ENCODE measurements at regions not wholly inside any gene's neighbourhood (a gene's known extent, or its start where the extent isn't known, plus 50 kb on each side); places are given as distances from the start of the nearest gene placed in this dataset.

DNA sequence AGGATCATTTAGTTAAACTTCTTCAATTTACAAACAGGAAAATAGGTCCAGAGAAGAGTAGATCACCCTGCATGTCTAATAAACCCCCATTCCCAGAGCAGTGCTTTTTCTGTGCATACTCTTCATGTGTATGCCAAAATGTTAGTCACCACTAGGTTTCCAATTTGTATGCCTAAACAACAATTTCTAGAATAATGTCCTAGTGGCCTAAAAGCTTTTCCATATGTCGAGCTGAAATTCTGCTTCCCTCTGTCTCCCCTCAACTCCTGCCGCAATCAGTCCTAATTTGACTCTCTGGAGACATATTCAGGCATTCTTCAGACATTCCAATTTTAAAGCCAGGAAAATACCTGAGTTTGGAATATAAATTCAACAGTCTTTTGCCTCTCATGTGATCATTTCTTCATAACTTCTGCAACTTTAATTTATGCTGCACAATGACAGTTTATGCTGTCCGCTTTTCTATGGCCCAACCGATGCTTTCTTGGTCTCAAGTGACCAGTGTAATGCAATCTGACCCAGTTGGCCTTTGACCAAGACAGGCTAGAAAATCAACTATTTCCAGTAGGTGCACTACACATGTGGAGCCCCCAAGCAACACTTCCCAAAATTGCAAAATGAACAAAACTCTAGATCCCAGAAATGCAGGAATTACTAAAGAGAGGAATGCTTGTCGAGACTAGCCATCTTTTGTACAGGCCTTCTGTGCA, 122.9 kb upstream of the FMR1 start:
- ATAC-seq (ENCODE audit: low read depth), result no peak
- TF ChIP-seq, protein P1, sequence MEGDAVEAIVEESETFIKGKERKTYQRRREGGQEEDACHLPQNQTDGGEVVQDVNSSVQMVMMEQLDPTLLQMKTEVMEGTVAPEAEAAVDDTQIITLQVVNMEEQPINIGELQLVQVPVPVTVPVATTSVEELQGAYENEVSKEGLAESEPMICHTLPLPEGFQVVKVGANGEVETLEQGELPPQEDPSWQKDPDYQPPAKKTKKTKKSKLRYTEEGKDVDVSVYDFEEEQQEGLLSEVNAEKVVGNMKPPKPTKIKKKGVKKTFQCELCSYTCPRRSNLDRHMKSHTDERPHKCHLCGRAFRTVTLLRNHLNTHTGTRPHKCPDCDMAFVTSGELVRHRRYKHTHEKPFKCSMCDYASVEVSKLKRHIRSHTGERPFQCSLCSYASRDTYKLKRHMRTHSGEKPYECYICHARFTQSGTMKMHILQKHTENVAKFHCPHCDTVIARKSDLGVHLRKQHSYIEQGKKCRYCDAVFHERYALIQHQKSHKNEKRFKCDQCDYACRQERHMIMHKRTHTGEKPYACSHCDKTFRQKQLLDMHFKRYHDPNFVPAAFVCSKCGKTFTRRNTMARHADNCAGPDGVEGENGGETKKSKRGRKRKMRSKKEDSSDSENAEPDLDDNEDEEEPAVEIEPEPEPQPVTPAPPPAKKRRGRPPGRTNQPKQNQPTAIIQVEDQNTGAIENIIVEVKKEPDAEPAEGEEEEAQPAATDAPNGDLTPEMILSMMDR (IDR thresholded peaks at IDR 0.05), result no peak
- no peaks in the 10 kb centered on the region for H3K36me3 Mint-ChIP-seq (ENCODE audit: low read depth)
- no peak for DNase-seq
- no peak overlapping the region for H3K4me3 Mint-ChIP-seq
- no peaks in the 10 kb centered on the region for H3K4me1 Mint-ChIP-seq
- no peaks in the 10 kb centered on the region for H3K9me3 Mint-ChIP-seq
- ChIA-PET CTCF (no interaction called here), POLR2A (no interaction called here)
- intact Hi-C loops (cut with micrococcal nuclease), result no loop called here
- no peaks in the 10 kb centered on the region for H3K27me3 Mint-ChIP-seq
- no peak overlapping the region for H3K27ac Mint-ChIP-seq

DNA sequence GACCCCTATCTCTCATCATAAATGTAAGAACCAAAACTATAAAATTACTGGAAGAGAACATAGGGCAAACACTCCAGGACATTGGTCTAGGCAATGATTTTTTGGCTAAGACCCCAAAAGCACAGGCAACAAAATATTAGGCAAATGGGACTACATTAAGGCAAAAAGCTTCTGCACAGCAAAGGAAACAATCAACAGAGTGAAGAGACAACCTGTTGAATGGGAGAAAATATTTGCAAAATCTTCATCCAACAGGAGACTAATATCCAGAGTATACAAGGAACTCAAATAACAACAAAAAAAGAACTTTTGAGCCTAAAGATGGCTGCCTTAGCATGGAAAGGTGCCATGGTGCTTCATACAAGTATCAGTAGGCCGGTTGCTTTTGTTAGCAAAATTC, 111.1 kb upstream of the FMR1 start:
- no peaks in the 10 kb centered on the region for H3K4me1 Mint-ChIP-seq
- ChIA-PET CTCF (no interaction called here), POLR2A (no interaction called here)
- no peak overlapping the region for H3K4me3 Mint-ChIP-seq
- DNase-seq (no peak), ATAC-seq (ENCODE audit: low read depth) (no peak)
- no peak overlapping the region for H3K27ac Mint-ChIP-seq
- TF ChIP-seq, protein P1 (IDR thresholded peaks at IDR 0.05), result no peak
- H3K9me3 Mint-ChIP-seq, result no peaks in the 10 kb centered on the region
- no peaks in the 10 kb centered on the region for H3K36me3 Mint-ChIP-seq (ENCODE audit: low read depth)
- intact Hi-C loops (cut with micrococcal nuclease), result no loop called here
- no peaks in the 10 kb centered on the region for H3K27me3 Mint-ChIP-seq

DNA sequence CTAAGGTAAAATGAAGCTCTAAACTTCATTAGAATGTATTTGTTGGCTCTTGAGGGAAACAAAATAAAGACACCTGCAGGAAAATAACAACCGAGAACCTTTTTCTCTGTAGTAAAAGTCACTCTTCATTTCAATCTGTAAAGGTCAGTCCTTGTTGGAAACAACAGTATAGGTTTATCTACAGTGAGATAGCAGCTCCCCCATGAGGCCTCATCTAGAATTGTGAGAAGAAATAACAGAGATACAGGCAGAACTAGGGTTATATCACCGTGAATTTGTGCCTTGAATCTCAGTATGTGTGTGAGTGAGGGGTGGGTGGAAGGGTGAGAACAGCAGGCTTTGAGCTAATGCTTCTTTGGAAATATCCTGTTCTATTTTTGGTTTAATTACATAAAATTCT, 107.8 kb upstream of the FMR1 start:
- Mint-ChIP-seq H3K27me3 (no peaks in the 10 kb centered on the region), H3K4me3 (no peak overlapping the region), H3K9me3 (no peaks in the 10 kb centered on the region), H3K27ac (no peak overlapping the region), H3K36me3 (ENCODE audit: low read depth) (no peaks in the 10 kb centered on the region), H3K4me1 (no peaks in the 10 kb centered on the region)
- DNase-seq, result no peak
- TF ChIP-seq, protein P1 (IDR thresholded peaks at IDR 0.05), result no peak
- ChIA-PET POLR2A (no interaction called here), CTCF (no interaction called here)
- no peak for ATAC-seq (ENCODE audit: low read depth)
- intact Hi-C loops (cut with micrococcal nuclease), result no loop called here

DNA sequence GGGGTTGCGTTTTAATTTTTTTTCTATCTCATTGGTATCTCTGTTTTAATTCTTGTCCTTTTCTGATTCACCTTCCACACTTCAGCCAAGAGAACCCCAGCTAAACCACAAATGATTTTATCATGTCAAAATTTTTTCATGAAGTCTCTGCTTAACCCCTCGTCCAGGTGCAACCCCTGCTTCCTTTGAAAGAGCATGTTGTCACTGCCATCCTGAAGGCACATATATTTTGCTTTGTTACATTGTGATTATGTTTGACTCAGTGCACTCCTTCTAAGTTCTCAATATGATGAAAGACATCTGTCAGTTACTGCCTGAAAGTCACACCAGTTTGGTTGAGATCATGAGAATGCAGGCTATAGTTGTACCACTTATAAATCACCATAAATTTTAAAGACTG, 99.9 kb upstream of the FMR1 start:
- no peak for DNase-seq
- ATAC-seq (ENCODE audit: low read depth), result no peak
- ChIA-PET CTCF (no interaction called here), POLR2A (no interaction called here)
- Mint-ChIP-seq H3K27ac (no peak overlapping the region), H3K9me3 (no peaks in the 10 kb centered on the region), H3K36me3 (ENCODE audit: low read depth) (no peaks in the 10 kb centered on the region), H3K4me3 (no peak overlapping the region), H3K27me3 (no peaks in the 10 kb centered on the region), H3K4me1 (no peaks in the 10 kb centered on the region)
- TF ChIP-seq, protein P1 (IDR thresholded peaks at IDR 0.05), result no peak
- intact Hi-C loops (cut with micrococcal nuclease), result no loop called here

DNA sequence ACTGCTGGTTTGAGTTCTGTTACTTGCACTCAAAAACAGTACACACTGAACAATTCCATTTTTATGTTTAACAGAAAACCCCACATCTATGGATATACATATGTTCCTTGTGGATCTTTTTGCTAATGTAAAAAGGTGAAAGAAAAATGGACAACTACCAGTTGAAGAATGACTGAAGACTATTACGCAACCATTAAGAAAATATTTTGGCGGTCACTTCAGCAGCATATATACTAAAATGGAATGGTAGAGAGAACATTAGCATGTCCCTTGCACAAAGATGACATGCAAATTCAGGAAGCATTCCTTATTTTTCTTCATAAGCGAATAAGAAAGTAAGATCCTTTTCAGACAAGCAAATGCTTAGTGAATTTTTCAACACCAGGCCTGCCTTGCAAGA, 84.6 kb upstream of the FMR1 start:
- Mint-ChIP-seq H3K36me3 (ENCODE audit: low read depth) (no peaks in the 10 kb centered on the region), H3K27ac (no peak overlapping the region), H3K4me3 (no peak overlapping the region), H3K27me3 (no peaks in the 10 kb centered on the region), H3K9me3 (peaks cover 8% of the 10 kb centered on the region), H3K4me1 (no peaks in the 10 kb centered on the region)
- TF ChIP-seq, protein P1 (IDR thresholded peaks at IDR 0.05), result no peak
- no peak for ATAC-seq (ENCODE audit: low read depth)
- intact Hi-C loops (cut with micrococcal nuclease), result no loop called here
- POLR2A ChIA-PET, result no interaction called here
- CTCF ChIA-PET, result no interaction called here
- no peak for DNase-seq

Data from activated B cell treated with CpG ODN at 0.5 μM for 24 hours (primary cell).